Endodermal cell (in vitro differentiated cells): ENCODE measurements at regions not wholly inside any gene's neighbourhood (a gene's known extent, or its start where the extent isn't known, plus 50 kb on each side); places are given as distances from the start of the nearest gene placed in this dataset.

ENCODE experiments used
- DNase-seq: peaks from one replicate; pipeline ENCODE4 v3.0.0-alpha.2; 2017
- H3K27ac ChIP-seq: 2 replicates; pipeline ENCODE4 v1.5.1; 2013; ENCODE audit warnings: mild to moderate bottlenecking, low read depth, low read length, moderate library complexity
- H3K27me3 ChIP-seq: 2 replicates; pipeline ENCODE4 v1.6.1; 2013; ENCODE audit warnings: mild to moderate bottlenecking, low read length, moderate library complexity; ENCODE audit not compliant: insufficient read depth, control insufficient read depth, poor library complexity, severe bottlenecking
- H3K36me3 ChIP-seq: 2 replicates; pipeline ENCODE4 v1.7.0; 2013; ENCODE audit warnings: mild to moderate bottlenecking, low read length, moderate library complexity; ENCODE audit not compliant: control insufficient read depth, insufficient read depth
- H3K4me1 ChIP-seq: one replicate; pipeline ENCODE4 v1.7.0; 2013; ENCODE audit warnings: low read length; ENCODE audit not compliant: control insufficient read depth, insufficient read depth
- H3K4me3 ChIP-seq: 2 replicates; pipeline ENCODE4 v1.5.1; 2013; ENCODE audit warnings: mild to moderate bottlenecking, low read length, moderate library complexity
- H3K9ac ChIP-seq: 2 replicates; pipeline ENCODE4 v1.6.1; 2013; ENCODE audit warnings: mild to moderate bottlenecking, low read length, moderate library complexity; ENCODE audit not compliant: poor library complexity, severe bottlenecking; ENCODE audit errors: extremely low read depth
- H3K9me3 ChIP-seq: 2 replicates; pipeline ENCODE4 v1.6.1; 2013; ENCODE audit warnings: mild to moderate bottlenecking, low read length, moderate library complexity; ENCODE audit not compliant: control insufficient read depth
- H3K27ac Mint-ChIP-seq: 2 replicates; pipeline ENCODE4 v1.8.0; 2020; ENCODE audit warnings: mixed read lengths
- H3K27me3 Mint-ChIP-seq: 2 replicates; pipeline ENCODE4 v1.8.0; 2021; ENCODE audit warnings: mild to moderate bottlenecking, mixed read lengths; ENCODE audit not compliant: insufficient read depth
- H3K36me3 Mint-ChIP-seq: 2 replicates; pipeline ENCODE4 v1.8.0; 2020; ENCODE audit warnings: low read depth, mixed read lengths
- H3K4me1 Mint-ChIP-seq: 2 replicates; pipeline ENCODE4 v1.8.0; 2020; ENCODE audit warnings: mixed read lengths
- H3K4me3 Mint-ChIP-seq: 2 replicates; pipeline ENCODE4 v1.8.0; 2020; ENCODE audit warnings: mild to moderate bottlenecking, moderate library complexity, mixed read lengths
- H3K9me3 Mint-ChIP-seq: 2 replicates; pipeline ENCODE4 v1.8.0; 2020; ENCODE audit warnings: mild to moderate bottlenecking, mixed read lengths
- WGBS, 2 experiments: methylation state at CpG; one replicate each; pipeline versions ENCODE4 v1.1.5 to v1.1.7; 2013; ENCODE audit warnings: missing lambda C conversion rate in 2 of 2, mixed read lengths in 1 of 2; ENCODE audit not compliant: insufficient coverage in 1 of 2, insufficient read length in 1 of 2; 5-methylcytosine and 5-hydroxymethylcytosine counted together
- TF ChIP-seq, protein P1 (sequence below): fragments of 200-600 bp; sonication (generic); conservative IDR thresholded peaks from 2 replicates; pipeline ENCODE4 v1.5.0; 2021; ENCODE audit warnings: antibody characterized with exemption, mild to moderate bottlenecking

DNA sequence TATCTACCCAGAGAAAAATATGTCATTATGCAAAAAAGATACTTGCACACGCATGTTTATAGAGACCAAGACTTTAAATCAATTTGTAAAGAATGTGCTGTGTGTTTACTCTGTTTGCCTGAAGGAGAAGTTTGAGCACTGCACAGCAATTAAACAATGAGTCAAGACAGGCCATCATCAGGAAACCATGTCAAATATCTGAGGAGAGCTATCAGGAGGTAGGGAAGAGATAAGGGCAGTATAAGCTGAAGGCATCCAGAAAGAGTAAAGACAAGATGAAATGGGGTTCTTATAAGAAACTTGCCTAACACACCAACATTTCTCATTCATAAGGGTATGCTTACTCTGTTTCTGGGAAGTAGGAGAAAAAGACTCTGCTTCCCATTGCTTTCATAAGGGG is 405.8 kb upstream of the PTGER4 start:
- TF ChIP-seq, protein P1, sequence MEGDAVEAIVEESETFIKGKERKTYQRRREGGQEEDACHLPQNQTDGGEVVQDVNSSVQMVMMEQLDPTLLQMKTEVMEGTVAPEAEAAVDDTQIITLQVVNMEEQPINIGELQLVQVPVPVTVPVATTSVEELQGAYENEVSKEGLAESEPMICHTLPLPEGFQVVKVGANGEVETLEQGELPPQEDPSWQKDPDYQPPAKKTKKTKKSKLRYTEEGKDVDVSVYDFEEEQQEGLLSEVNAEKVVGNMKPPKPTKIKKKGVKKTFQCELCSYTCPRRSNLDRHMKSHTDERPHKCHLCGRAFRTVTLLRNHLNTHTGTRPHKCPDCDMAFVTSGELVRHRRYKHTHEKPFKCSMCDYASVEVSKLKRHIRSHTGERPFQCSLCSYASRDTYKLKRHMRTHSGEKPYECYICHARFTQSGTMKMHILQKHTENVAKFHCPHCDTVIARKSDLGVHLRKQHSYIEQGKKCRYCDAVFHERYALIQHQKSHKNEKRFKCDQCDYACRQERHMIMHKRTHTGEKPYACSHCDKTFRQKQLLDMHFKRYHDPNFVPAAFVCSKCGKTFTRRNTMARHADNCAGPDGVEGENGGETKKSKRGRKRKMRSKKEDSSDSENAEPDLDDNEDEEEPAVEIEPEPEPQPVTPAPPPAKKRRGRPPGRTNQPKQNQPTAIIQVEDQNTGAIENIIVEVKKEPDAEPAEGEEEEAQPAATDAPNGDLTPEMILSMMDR: no peak
- H3K4me1 ChIP-seq: no peaks in the 10 kb centered on the region
- H3K4me1 Mint-ChIP-seq: peaks cover 5% of the 10 kb centered on the region
- no peaks in the 10 kb centered on the region for H3K9me3 Mint-ChIP-seq
- H3K36me3 ChIP-seq: no peaks in the 10 kb centered on the region
- H3K9ac ChIP-seq: no peak overlapping the region
- no peaks in the 10 kb centered on the region for H3K9me3 ChIP-seq
- no peak overlapping the region for H3K4me3 Mint-ChIP-seq
- H3K27me3 ChIP-seq: no peaks in the 10 kb centered on the region
- H3K36me3 Mint-ChIP-seq: no peaks in the 10 kb centered on the region
- H3K4me3 ChIP-seq: no peak overlapping the region
- no peaks in the 10 kb centered on the region for H3K27me3 Mint-ChIP-seq
- H3K27ac ChIP-seq: no peak overlapping the region
- no peak for DNase-seq
- WGBS, 2 experiments: 87 to 100% methylated on average over 1 of the region's 1 CpG
- no peak overlapping the region for H3K27ac Mint-ChIP-seq

DNA sequence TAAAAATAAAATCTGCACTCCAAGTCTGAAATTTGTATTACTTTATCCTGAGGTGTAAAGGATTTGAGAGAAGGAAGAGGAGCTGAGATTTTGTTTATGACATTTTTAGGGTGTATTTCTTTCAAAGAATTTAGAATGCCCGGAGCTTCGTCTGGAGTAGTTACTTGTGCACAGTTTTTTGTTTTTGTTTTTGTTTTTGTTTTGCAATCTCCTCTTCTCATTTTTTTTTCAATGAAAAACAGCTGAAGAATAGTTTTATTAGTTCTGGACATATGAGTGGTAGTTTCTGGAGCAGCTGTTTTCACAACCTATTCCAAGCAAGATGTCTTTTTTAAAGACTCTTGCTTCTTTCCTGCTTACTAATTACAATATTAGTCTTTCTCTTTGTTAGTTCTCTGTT is 408.2 kb upstream of the PTGER4 start:
- no peaks in the 10 kb centered on the region for H3K27me3 Mint-ChIP-seq
- TF ChIP-seq, protein P1: no peak
- Histone ChIP-seq H3K9ac (no peak overlapping the region), H3K4me1 (no peaks in the 10 kb centered on the region), H3K27me3 (no peaks in the 10 kb centered on the region), H3K27ac (no peak overlapping the region), H3K4me3 (no peak overlapping the region), H3K36me3 (no peaks in the 10 kb centered on the region), H3K9me3 (no peaks in the 10 kb centered on the region)
- no peak for DNase-seq
- H3K36me3 Mint-ChIP-seq: no peaks in the 10 kb centered on the region
- no peak overlapping the region for H3K27ac Mint-ChIP-seq
- no peaks in the 10 kb centered on the region for H3K9me3 Mint-ChIP-seq
- 98% methylated on average over 2 of the region's 2 CpGs; no CpG with 5 or more reads in 1 of the 2 experiments for WGBS, 2 experiments
- H3K4me3 Mint-ChIP-seq: no peak overlapping the region
- peaks cover 5% of the 10 kb centered on the region for H3K4me1 Mint-ChIP-seq

DNA sequence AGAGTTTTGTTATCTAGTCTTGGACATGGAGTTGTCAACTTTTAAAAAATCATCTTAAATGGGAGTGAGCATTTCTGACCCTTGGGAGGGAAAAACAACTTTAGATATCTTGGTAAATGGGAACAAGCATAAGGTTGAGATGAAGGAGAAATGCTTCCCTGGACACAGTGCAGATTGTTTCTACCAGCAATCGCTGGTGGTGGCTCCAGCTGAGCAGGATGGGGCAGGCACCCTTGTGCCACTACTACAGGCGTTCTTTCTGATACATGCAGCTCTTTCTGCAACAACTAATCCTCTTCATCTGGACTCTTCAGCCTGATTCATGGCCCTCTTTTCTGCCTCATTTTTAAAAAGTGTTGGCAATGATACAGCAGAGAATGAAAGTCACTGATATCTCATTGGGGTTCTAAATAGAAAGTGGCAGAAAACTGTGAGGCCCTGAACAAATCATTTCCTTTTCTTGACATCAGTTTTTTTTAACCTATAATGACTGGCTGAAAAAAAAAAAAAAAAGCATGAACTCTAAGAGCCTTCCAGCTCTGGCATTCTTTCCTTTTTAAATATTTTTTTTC is 409.4 kb upstream of the PTGER4 start:
- no peaks in the 10 kb centered on the region for H3K9me3 Mint-ChIP-seq
- peaks cover 5% of the 10 kb centered on the region for H3K4me1 Mint-ChIP-seq
- no peak overlapping the region for H3K4me3 Mint-ChIP-seq
- Histone ChIP-seq H3K27me3 (no peaks in the 10 kb centered on the region), H3K4me3 (no peak overlapping the region), H3K27ac (no peak overlapping the region), H3K9me3 (no peaks in the 10 kb centered on the region), H3K4me1 (no peaks in the 10 kb centered on the region), H3K36me3 (no peaks in the 10 kb centered on the region), H3K9ac (no peak overlapping the region)
- DNase-seq: no peak
- H3K27ac Mint-ChIP-seq: no peak overlapping the region
- TF ChIP-seq, protein P1: no peak
- no peaks in the 10 kb centered on the region for H3K36me3 Mint-ChIP-seq
- 75 to 89% methylated on average over 1 to 2 of the region's 2 CpGs for WGBS, 2 experiments
- H3K27me3 Mint-ChIP-seq: no peaks in the 10 kb centered on the region
